Neural progenitor cell (in vitro differentiated cells): ENCODE measurements at regions not wholly inside any gene's neighbourhood (a gene's known extent, or its start where the extent isn't known, plus 50 kb on each side); places are given as distances from the start of the nearest gene placed in this dataset.

Experiments used
- DNase-seq: peaks from one replicate; pipeline ENCODE4 v3.0.0-alpha.2; 2016; ENCODE audit warnings: low spot score
- H2AFZ ChIP-seq: fragments of 200-600 bp; sonication (generic); replicated peaks from 2 replicates; pipeline ENCODE4 v1.6.1; 2016; ENCODE audit warnings: antibody characterized with exemption
- H3F3A ChIP-seq: fragments of 200-600 bp; sonication (generic); 2 replicates; pipeline ENCODE4 v1.6.1; 2016; ENCODE audit warnings: antibody characterized with exemption, low read depth
- H3K27ac ChIP-seq: fragments of 200-600 bp; sonication (generic); 2 replicates; pipeline ENCODE4 v1.5.1; 2016; ENCODE audit warnings: mild to moderate bottlenecking
- H3K27me3 ChIP-seq: fragments of 200-600 bp; sonication (generic); 2 replicates; pipeline ENCODE4 v1.6.1; 2016; ENCODE audit warnings: mild to moderate bottlenecking, moderate library complexity
- H3K36me3 ChIP-seq: fragments of 200-600 bp; sonication (generic); 2 replicates; pipeline ENCODE4 v1.5.1; 2016
- H3K4me1 ChIP-seq: fragments of 200-600 bp; sonication (generic); 2 replicates; pipeline ENCODE4 v1.6.1; 2016; ENCODE audit warnings: mixed run types
- H3K4me2 ChIP-seq: fragments of 200-600 bp; sonication (generic); 2 replicates; pipeline ENCODE4 v1.6.1; 2016
- H3K4me3 ChIP-seq: fragments of 200-600 bp; sonication (generic); 2 replicates; pipeline ENCODE4 v1.5.1; 2016
- H3K79me2 ChIP-seq: fragments of 200-600 bp; sonication (generic); 2 replicates; pipeline ENCODE4 v1.6.1; 2016; ENCODE audit warnings: low read depth
- H3K9ac ChIP-seq: fragments of 200-600 bp; sonication (generic); 2 replicates; pipeline ENCODE4 v1.6.1; 2016
- H3K9me3 ChIP-seq: fragments of 200-600 bp; sonication (generic); 2 replicates; pipeline ENCODE4 v1.5.1; 2016; ENCODE audit warnings: low read depth
- H4K20me1 ChIP-seq: fragments of 200-600 bp; sonication (generic); 2 replicates; pipeline ENCODE4 v1.6.1; 2016; ENCODE audit warnings: low read depth
- H3K27ac Mint-ChIP-seq: 3 replicates; pipeline ENCODE4 v1.8.0; 2021; ENCODE audit warnings: mixed read lengths
- H3K27me3 Mint-ChIP-seq: 2 replicates; pipeline ENCODE4 v1.8.0; 2022; ENCODE audit warnings: low read depth, mild to moderate bottlenecking, inconsistent platforms, moderate library complexity, mixed read lengths; ENCODE audit not compliant: insufficient read depth
- H3K36me3 Mint-ChIP-seq: 3 replicates; pipeline ENCODE4 v1.8.0; 2021; ENCODE audit warnings: mixed read lengths
- H3K4me1 Mint-ChIP-seq: 3 replicates; pipeline ENCODE4 v1.8.0; 2021; ENCODE audit warnings: mixed read lengths
- H3K4me3 Mint-ChIP-seq: 3 replicates; pipeline ENCODE4 v1.8.0; 2021; ENCODE audit warnings: mild to moderate bottlenecking, moderate library complexity, mixed read lengths
- H3K9me3 Mint-ChIP-seq: 3 replicates; pipeline ENCODE4 v1.8.0; 2020; ENCODE audit warnings: mixed read lengths
- EZH2 ChIP-seq: fragments of 200-600 bp; sonication (generic); IDR thresholded peaks from 2 replicates; pipeline ENCODE4 v1.6.1; 2017; ENCODE audit warnings: antibody characterized with exemption, mild to moderate bottlenecking, moderate library complexity
- EZH2phosphoT487 ChIP-seq: fragments of 200-600 bp; sonication (generic); IDR thresholded peaks from 2 replicates; pipeline ENCODE4 v1.6.1; 2017; ENCODE audit warnings: antibody characterized with exemption
- TF ChIP-seq, protein P1 (sequence below): fragments of 200-600 bp; sonication (generic); IDR thresholded peaks from 2 replicates; pipeline ENCODE4 v1.5.1; 2017; ENCODE audit warnings: antibody characterized with exemption, mild to moderate bottlenecking

GRCh38 chr5:174837919-174838902 lies 113.8 kb downstream of the MSX2 start:
- Histone ChIP-seq H3K9me3 (no peaks in the 10 kb centered on the region), H2AFZ (peak overlapping the region; percentile 53), H3K27ac (no peak overlapping the region), H3K9ac (no peak overlapping the region), H4K20me1 (no peaks in the 10 kb centered on the region), H3K36me3 (no peaks in the 10 kb centered on the region), H3K27me3 (no peaks in the 10 kb centered on the region), H3F3A (peaks cover 8% of the 10 kb centered on the region), H3K4me1 (peaks cover 8% of the 10 kb centered on the region), H3K4me3 (no peak overlapping the region), H3K4me2 (no peak overlapping the region), H3K79me2 (no peaks in the 10 kb centered on the region)
- peaks cover 7% of the 10 kb centered on the region for H3K4me1 Mint-ChIP-seq
- no peak overlapping the region for H3K4me3 Mint-ChIP-seq
- H3K36me3 Mint-ChIP-seq: peaks cover under 1% of the 10 kb centered on the region
- TF ChIP-seq, protein P1, sequence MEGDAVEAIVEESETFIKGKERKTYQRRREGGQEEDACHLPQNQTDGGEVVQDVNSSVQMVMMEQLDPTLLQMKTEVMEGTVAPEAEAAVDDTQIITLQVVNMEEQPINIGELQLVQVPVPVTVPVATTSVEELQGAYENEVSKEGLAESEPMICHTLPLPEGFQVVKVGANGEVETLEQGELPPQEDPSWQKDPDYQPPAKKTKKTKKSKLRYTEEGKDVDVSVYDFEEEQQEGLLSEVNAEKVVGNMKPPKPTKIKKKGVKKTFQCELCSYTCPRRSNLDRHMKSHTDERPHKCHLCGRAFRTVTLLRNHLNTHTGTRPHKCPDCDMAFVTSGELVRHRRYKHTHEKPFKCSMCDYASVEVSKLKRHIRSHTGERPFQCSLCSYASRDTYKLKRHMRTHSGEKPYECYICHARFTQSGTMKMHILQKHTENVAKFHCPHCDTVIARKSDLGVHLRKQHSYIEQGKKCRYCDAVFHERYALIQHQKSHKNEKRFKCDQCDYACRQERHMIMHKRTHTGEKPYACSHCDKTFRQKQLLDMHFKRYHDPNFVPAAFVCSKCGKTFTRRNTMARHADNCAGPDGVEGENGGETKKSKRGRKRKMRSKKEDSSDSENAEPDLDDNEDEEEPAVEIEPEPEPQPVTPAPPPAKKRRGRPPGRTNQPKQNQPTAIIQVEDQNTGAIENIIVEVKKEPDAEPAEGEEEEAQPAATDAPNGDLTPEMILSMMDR: peak; percentile 64
- TF ChIP-seq EZH2 (no peak), EZH2phosphoT487 (no peak)
- H3K9me3 Mint-ChIP-seq: peaks cover 10% of the 10 kb centered on the region
- H3K27me3 Mint-ChIP-seq: peaks cover 2% of the 10 kb centered on the region
- no peak overlapping the region for H3K27ac Mint-ChIP-seq
- peak; percentile 60 for DNase-seq

- DNase-seq: no peak
Observed at GRCh38 chr5:174834081-174834480, 109.7 kb downstream of the MSX2 start.

DNA sequence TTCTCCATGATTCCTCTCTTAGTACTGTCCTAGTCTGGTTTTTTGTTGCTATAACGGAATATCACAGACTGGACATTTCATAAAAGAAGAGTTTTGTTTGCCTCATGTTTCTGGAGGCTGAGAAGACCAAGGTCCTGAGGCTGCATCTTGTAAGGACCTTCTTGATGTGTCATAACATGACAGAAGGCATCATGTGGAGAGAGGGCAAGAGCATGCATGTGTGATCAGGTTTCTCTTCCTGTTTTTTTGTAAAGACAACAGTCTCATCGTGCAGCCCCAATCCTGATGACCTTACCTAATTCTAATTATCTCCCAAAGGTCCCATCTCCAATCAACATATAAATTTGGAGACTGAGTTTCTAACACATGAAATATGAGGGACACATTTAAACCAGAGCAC lies 108.4 kb downstream of the MSX2 start:
- Histone ChIP-seq H3K4me3 (no peak overlapping the region), H3K27ac (no peak overlapping the region), H2AFZ (no peak overlapping the region), H3K9me3 (no peaks in the 10 kb centered on the region), H3K9ac (no peak overlapping the region), H3K79me2 (no peaks in the 10 kb centered on the region), H3K27me3 (no peaks in the 10 kb centered on the region), H4K20me1 (no peaks in the 10 kb centered on the region), H3K36me3 (no peaks in the 10 kb centered on the region), H3K4me2 (no peak overlapping the region), H3F3A (no peaks in the 10 kb centered on the region), H3K4me1 (no peaks in the 10 kb centered on the region)
- no peak for TF ChIP-seq EZH2phosphoT487
- TF ChIP-seq EZH2: no peak
- TF ChIP-seq, protein P1: no peak
- Mint-ChIP-seq H3K27me3 (no peaks in the 10 kb centered on the region), H3K36me3 (no peaks in the 10 kb centered on the region), H3K4me1 (no peaks in the 10 kb centered on the region), H3K4me3 (no peak overlapping the region), H3K9me3 (peaks cover 2% of the 10 kb centered on the region), H3K27ac (no peak overlapping the region)
- DNase-seq: no peak

More at GRCh38 chr5:174834081-174834480, 109.7 kb downstream of the MSX2 start:
- Histone ChIP-seq H3K79me2 (no peaks in the 10 kb centered on the region), H3K27ac (no peak overlapping the region), H3F3A (no peaks in the 10 kb centered on the region), H2AFZ (no peak overlapping the region), H3K27me3 (no peaks in the 10 kb centered on the region), H4K20me1 (no peaks in the 10 kb centered on the region), H3K9ac (no peak overlapping the region), H3K4me3 (no peak overlapping the region), H3K4me2 (no peak overlapping the region), H3K4me1 (no peaks in the 10 kb centered on the region), H3K9me3 (no peaks in the 10 kb centered on the region), H3K36me3 (no peaks in the 10 kb centered on the region)
- H3K27me3 Mint-ChIP-seq: no peaks in the 10 kb centered on the region
- no peaks in the 10 kb centered on the region for H3K4me1 Mint-ChIP-seq
- H3K4me3 Mint-ChIP-seq: no peak overlapping the region
- TF ChIP-seq, protein P1: no peak
- TF ChIP-seq EZH2: no peak
- no peak for TF ChIP-seq EZH2phosphoT487
- H3K27ac Mint-ChIP-seq: no peak overlapping the region
- H3K36me3 Mint-ChIP-seq: no peaks in the 10 kb centered on the region
- H3K9me3 Mint-ChIP-seq: peaks cover 2% of the 10 kb centered on the region
